ENCODE measurements at regions not wholly inside any gene's neighbourhood (a gene's known extent, or its start where the extent isn't known, plus 50 kb on each side); places are given as distances from the start of the nearest gene placed in this dataset.
A peak's percentile ranks its signal among the peaks of the same experiment; 100 is the strongest.

DNA sequence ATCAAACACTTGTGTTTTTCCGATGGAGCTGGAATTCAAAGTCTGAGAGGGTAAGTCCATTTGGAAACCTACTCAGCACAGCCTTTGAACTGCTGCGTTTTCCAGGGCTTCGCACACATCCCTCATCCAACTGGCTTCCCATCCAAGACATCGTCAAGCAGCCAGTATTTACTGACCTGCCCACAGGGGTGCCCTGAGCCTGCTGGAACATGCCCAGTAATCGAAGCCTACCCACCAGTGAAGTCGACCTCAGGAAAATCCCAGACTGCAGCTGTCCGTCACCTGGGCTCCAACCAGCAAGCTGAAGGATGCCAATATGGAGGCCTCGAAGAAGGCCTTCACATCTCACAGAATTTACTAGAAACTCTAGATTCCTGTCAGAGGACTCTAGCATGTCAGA is 261.6 kb downstream of the PLPP3 start:
- ChIA-PET CTCF (no interaction called here), POLR2A (ENCODE audit: unreplicated experiment) (no interaction called here)
- Histone ChIP-seq H2AFZ (ENCODE audit: low read length) (no peak overlapping the region), H3K9me2 (replicated peaks; ENCODE audit: low read length) (no peaks in the 10 kb centered on the region), H3K36me3 (ENCODE audit: low read depth, low read length) (no peaks in the 10 kb centered on the region), H3K79me2 (ENCODE audit: low read length) (no peaks in the 10 kb centered on the region), H4K20me1 (ENCODE audit: low read length) (no peaks in the 10 kb centered on the region), H3K4me2 (ENCODE audit: low read length) (no peak overlapping the region), H3K27ac (ENCODE audit: low read length) (no peak overlapping the region), H3K4me1 (ENCODE audit: insufficient read depth, low read length) (peaks cover 10% of the 10 kb centered on the region), H3K4me3 (ENCODE audit: low read length) (no peak overlapping the region), H3K27me3 (ENCODE audit: low read length) (no peaks in the 10 kb centered on the region), H3F3A (ENCODE audit: low read length, unreplicated experiment) (no peaks in the 10 kb centered on the region), H3K9me3 (ENCODE audit: low read length) (no peaks in the 10 kb centered on the region), H3K9ac (ENCODE audit: low read length) (no peak overlapping the region)
- ATAC-seq (no peak), DNase-seq (no peak)
- BruUV-seq (replicated peaks) = no TSS peak
- TF ChIP-seq CTCF (conservative IDR thresholded peaks at IDR 0.05; ENCODE audit: low read depth, low read length) = no peak
- no peak for TF ChIP-seq EZH2 (IDR thresholded peaks at IDR 0.05; ENCODE audit: low read length, unreplicated experiment)
- no peak for TF ChIP-seq EZH2phosphoT487 (IDR thresholded peaks at IDR 0.05; ENCODE audit: borderline replicate concordance, low read length)
- intact Hi-C loops (cut with micrococcal nuclease) = no loop called here

DNA sequence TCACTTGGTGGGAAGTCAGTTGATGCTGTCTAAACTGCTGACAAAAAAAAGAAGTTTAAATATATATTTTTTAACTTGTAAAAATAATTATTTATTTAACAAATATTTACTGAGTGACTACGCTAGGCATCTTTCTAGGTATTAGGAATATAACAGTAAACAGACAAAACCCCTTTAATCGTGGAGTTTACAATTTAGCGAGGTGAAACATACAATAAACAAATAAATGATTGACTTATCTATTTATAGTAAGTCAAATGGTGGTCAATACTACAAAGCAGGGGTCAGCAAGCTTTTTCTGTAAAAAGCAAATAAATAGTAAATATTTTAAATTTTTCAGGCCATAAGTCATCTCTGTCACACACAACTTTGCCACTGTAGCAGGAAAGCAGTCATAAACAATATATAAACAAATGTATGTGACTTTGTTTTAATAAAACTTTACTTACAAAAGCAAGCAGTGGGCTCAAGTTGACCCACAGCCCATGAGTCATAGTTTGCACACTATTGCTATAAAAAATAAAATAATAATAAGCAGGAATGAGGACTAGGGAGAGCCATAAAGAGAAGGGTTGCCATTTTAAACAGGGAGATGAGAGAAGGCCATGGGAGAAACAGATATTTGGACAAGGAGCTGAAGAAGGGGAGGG is 263.9 kb downstream of the PLPP3 start:
- Histone ChIP-seq H4K20me1 (ENCODE audit: low read length) (no peaks in the 10 kb centered on the region), H3F3A (ENCODE audit: low read length, unreplicated experiment) (no peaks in the 10 kb centered on the region), H3K9me3 (ENCODE audit: low read length) (no peaks in the 10 kb centered on the region), H2AFZ (ENCODE audit: low read length) (no peak overlapping the region), H3K27me3 (ENCODE audit: low read length) (no peaks in the 10 kb centered on the region), H3K36me3 (ENCODE audit: low read depth, low read length) (no peaks in the 10 kb centered on the region), H3K79me2 (ENCODE audit: low read length) (no peaks in the 10 kb centered on the region), H3K4me3 (ENCODE audit: low read length) (no peak overlapping the region), H3K27ac (ENCODE audit: low read length) (peak overlapping the region; percentile 15; the same call in 1 of the 2 replicates), H3K4me2 (ENCODE audit: low read length) (no peak overlapping the region), H3K9ac (ENCODE audit: low read length) (no peak overlapping the region), H3K4me1 (ENCODE audit: insufficient read depth, low read length) (peaks cover 10% of the 10 kb centered on the region), H3K9me2 (replicated peaks; ENCODE audit: low read length) (no peaks in the 10 kb centered on the region)
- intact Hi-C loops (cut with micrococcal nuclease) = no loop called here
- peak; percentile 58 for DNase-seq
- BruUV-seq (replicated peaks) = no TSS peak
- peak; percentile 84 for ATAC-seq
- CTCF ChIA-PET = no interaction called here
- TF ChIP-seq EZH2 (IDR thresholded peaks at IDR 0.05; ENCODE audit: low read length, unreplicated experiment) (no peak), EZH2phosphoT487 (IDR thresholded peaks at IDR 0.05; ENCODE audit: borderline replicate concordance, low read length) (no peak), CTCF (conservative IDR thresholded peaks at IDR 0.05; ENCODE audit: low read depth, low read length) (no peak)
- POLR2A ChIA-PET (ENCODE audit: unreplicated experiment) = no interaction called here

- Histone ChIP-seq H3K79me2 (ENCODE audit: low read length) (no peaks in the 10 kb centered on the region), H3F3A (ENCODE audit: low read length, unreplicated experiment) (no peaks in the 10 kb centered on the region), H3K36me3 (ENCODE audit: low read depth, low read length) (no peaks in the 10 kb centered on the region), H3K4me2 (ENCODE audit: low read length) (no peak overlapping the region), H3K9ac (ENCODE audit: low read length) (no peak overlapping the region), H3K4me3 (ENCODE audit: low read length) (no peak overlapping the region), H2AFZ (ENCODE audit: low read length) (no peak overlapping the region), H3K4me1 (ENCODE audit: insufficient read depth, low read length) (peaks cover 10% of the 10 kb centered on the region), H3K27ac (ENCODE audit: low read length) (no peak overlapping the region), H3K27me3 (ENCODE audit: low read length) (no peaks in the 10 kb centered on the region), H4K20me1 (ENCODE audit: low read length) (no peaks in the 10 kb centered on the region), H3K9me3 (ENCODE audit: low read length) (no peaks in the 10 kb centered on the region), H3K9me2 (replicated peaks; ENCODE audit: low read length) (no peaks in the 10 kb centered on the region)
- ChIA-PET CTCF (no interaction called here), POLR2A (ENCODE audit: unreplicated experiment) (no interaction called here)
- ATAC-seq (no peak), DNase-seq (no peak)
- TF ChIP-seq EZH2phosphoT487 (IDR thresholded peaks at IDR 0.05; ENCODE audit: borderline replicate concordance, low read length) = no peak
- no peak for TF ChIP-seq CTCF (conservative IDR thresholded peaks at IDR 0.05; ENCODE audit: low read depth, low read length)
- TF ChIP-seq EZH2 (IDR thresholded peaks at IDR 0.05; ENCODE audit: low read length, unreplicated experiment) = no peak
- intact Hi-C loops (cut with micrococcal nuclease) = no loop called here
- no TSS peak for BruUV-seq (replicated peaks)
Measured at GRCh38 chr1:56313560-56313959, 265.8 kb downstream of the PLPP3 start.
